Small intestine (tissue), 7 donors: ENCODE measurements at regions not wholly inside any gene's neighbourhood (a gene's known extent, or its start where the extent isn't known, plus 50 kb on each side); places are given as distances from the start of the nearest gene placed in this dataset.
"Not testable (repeated sequence)": the region's sequence is repeated elsewhere in the genome, so short reads cannot be mapped to it uniquely, and the experiment has no call there.

Experiments
- DNase-seq, 2 donors: peaks; one replicate each; pipeline versions ENCODE4 v3.0.0 to v3.0.0-alpha.2; 2013
- FAIRE-seq: peaks from 2 replicates; lab custom pipeline; 2012; peaks lifted over from hg19 to GRCh38; lab: Jason Lieb, UNC
- H3K27ac ChIP-seq, 3 donors: one replicate each; pipeline ENCODE4 v1.5.1; 2013; ENCODE audit warnings: low read length in 2 of 3, mild to moderate bottlenecking in 2 of 3, control low read depth in 1 of 3, inconsistent platforms in 1 of 3, low read depth in 1 of 3, moderate library complexity in 1 of 3
- H3K27me3 ChIP-seq, 3 donors: one replicate each; pipeline ENCODE4 v1.6.1; 2013; ENCODE audit warnings: low read length in 3 of 3, inconsistent platforms in 1 of 3; ENCODE audit not compliant: control insufficient read depth in 3 of 3, insufficient read depth in 3 of 3
- H3K36me3 ChIP-seq, 3 donors: one replicate each; pipeline ENCODE4 v1.6.1; 2013; ENCODE audit warnings: low read length in 3 of 3, inconsistent platforms in 1 of 3, low read depth in 1 of 3, mild to moderate bottlenecking in 1 of 3, moderate library complexity in 1 of 3; ENCODE audit not compliant: control insufficient read depth in 3 of 3, insufficient read depth in 2 of 3
- H3K4me1 ChIP-seq, 3 donors: one replicate each; pipeline ENCODE4 v1.6.1; 2013; ENCODE audit warnings: low read length in 2 of 3, inconsistent platforms in 1 of 3, low read depth in 1 of 3, mild to moderate bottlenecking in 1 of 3, moderate library complexity in 1 of 3; ENCODE audit not compliant: control insufficient read depth in 3 of 3, insufficient read depth in 2 of 3
- H3K4me3 ChIP-seq, 3 donors: one replicate each; pipeline ENCODE4 v1.5.1; 2013; ENCODE audit warnings: low read length in 3 of 3, control low read depth in 1 of 3, inconsistent platforms in 1 of 3, low read depth in 1 of 3, mild to moderate bottlenecking in 1 of 3, moderate library complexity in 1 of 3
- H3K9me3 ChIP-seq, 2 donors: one replicate each; pipeline ENCODE4 v1.6.1; 2013; ENCODE audit warnings: low read depth in 1 of 2, low read length in 1 of 2; ENCODE audit not compliant: control insufficient read depth in 2 of 2, insufficient read depth in 1 of 2
- WGBS, 3 donors: extraction: QIAGEN DNeasy Blood & Tissue Kit; methylation state at CpG; one replicate each; pipeline ENCODE4 v1.1.7; 2013; 5-methylcytosine and 5-hydroxymethylcytosine counted together
- donor health status: healthy with polysubstance abuse.
- donor health status: control.
- donor health status: control.
- donor health status: Bipolar disorder and iron deficiency.
- donor health status: healthy.

DNA sequence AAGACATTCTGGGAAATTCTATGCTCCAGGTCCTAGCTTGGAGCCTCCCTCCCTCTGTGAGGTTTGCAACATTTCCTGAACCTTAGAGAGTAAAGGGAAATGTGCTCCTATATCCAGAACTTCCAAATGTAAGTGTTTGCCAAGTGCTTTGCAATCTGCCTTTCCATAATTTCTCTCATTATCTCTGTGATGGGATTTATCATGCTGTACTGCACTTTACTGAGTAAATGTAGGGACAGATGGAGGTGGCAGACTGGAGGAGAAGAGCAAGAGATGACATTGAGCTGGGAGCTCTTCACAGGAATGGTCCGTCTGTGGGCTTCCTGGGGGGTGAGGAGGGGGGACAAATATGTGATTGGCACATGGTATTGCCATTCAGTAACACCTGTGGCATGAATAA, 184.3 kb downstream of the SOX4 start:
- DNase-seq = no peak
- Histone ChIP-seq H3K27me3 (no peaks in the 10 kb centered on the region), H3K9me3 (no peaks in the 10 kb centered on the region), H3K27ac (no peak overlapping the region), H3K4me3 (no peak overlapping the region), H3K36me3 (no peaks in the 10 kb centered on the region), H3K4me1 (peaks cover 0 to 7% (median 0%) of the 10 kb centered on the region in 3 donors)
- no peak for FAIRE-seq
- WGBS, 3 donors = 84 to 93% (median 87%) methylated on average over 1 of the region's 1 CpG

DNA sequence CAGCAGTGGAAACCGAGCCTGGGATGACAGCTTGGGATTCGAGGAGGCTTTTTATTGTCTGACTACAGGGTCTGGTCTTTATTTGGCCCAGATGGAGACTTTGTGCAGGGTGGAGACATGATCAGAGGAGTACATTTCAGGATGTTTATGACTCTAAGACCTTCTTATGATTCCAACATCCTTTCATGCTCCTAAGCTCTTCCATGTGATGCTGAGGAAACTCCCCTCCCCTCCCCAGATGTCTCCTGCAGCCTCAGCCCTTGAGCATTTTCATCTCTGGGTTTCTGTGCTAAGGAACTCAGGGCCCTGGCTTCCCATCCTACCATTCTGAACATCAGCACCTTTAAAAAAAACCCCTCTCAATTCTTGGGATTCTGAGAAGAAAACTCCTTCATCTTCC, 186.6 kb downstream of the SOX4 start:
- Histone ChIP-seq H3K27me3 (no peaks in the 10 kb centered on the region), H3K27ac (no peak overlapping the region), H3K4me3 (no peak overlapping the region), H3K36me3 (no peaks in the 10 kb centered on the region), H3K4me1 (no peaks in the 10 kb centered on the region), H3K9me3 (no peaks in the 10 kb centered on the region)
- WGBS, 3 donors = 45 to 78% (median 65%) methylated on average over 2 of the region's 2 CpGs
- no peak for DNase-seq
- FAIRE-seq = no peak

- Histone ChIP-seq H3K4me3 (no peak overlapping the region), H3K4me1 (no peaks in the 10 kb centered on the region), H3K27ac (no peak overlapping the region), H3K36me3 (no peaks in the 10 kb centered on the region), H3K27me3 (no peaks in the 10 kb centered on the region), H3K9me3 (no peaks in the 10 kb centered on the region)
- 73 to 89% (median 81%) methylated on average over 5 of the region's 5 CpGs for WGBS, 3 donors
- DNase-seq = no peak
- FAIRE-seq = no peak
Measured at GRCh38 chr6:21780679-21781078, 187.1 kb downstream of the SOX4 start.

- FAIRE-seq = no peak
- WGBS, 3 donors = 70 to 71% (median 71%) methylated on average over 3 of the region's 3 CpGs
- Histone ChIP-seq H3K9me3 (no peaks in the 10 kb centered on the region), H3K36me3 (no peaks in the 10 kb centered on the region), H3K4me3 (no peak overlapping the region), H3K27ac (no peak overlapping the region), H3K4me1 (no peaks in the 10 kb centered on the region), H3K27me3 (no peaks in the 10 kb centered on the region)
- no peak for DNase-seq
Measured at GRCh38 chr6:21781128-21781527, 187.6 kb downstream of the SOX4 start.

GRCh38 chr6:21785164-21785563, 191.6 kb downstream of the SOX4 start:
- Histone ChIP-seq H3K27me3 (no peaks in the 10 kb centered on the region), H3K4me1 (no peaks in the 10 kb centered on the region), H3K36me3 (no peaks in the 10 kb centered on the region), H3K9me3 (no peaks in the 10 kb centered on the region), H3K4me3 (no peak overlapping the region), H3K27ac (no peak overlapping the region)
- no peak for FAIRE-seq
- DNase-seq = no peak
- 83 to 88% (median 85%) methylated on average over 1 of the region's 1 CpG for WGBS, 3 donors

- DNase-seq = no peak
- H3K9me3 ChIP-seq = no peaks in the 10 kb centered on the region
- 80 to 86% (median 85%) methylated on average over 3 of the region's 3 CpGs for WGBS, 3 donors
- no peaks in the 10 kb centered on the region for H3K4me1 ChIP-seq
- H3K36me3 ChIP-seq = no peaks in the 10 kb centered on the region
- H3K4me3 ChIP-seq = no peak overlapping the region
- no peak overlapping the region for H3K27ac ChIP-seq
- H3K27me3 ChIP-seq = no peaks in the 10 kb centered on the region
- FAIRE-seq = no peak
Measured at GRCh38 chr6:21791056-21791455, 197.5 kb downstream of the SOX4 start.

GRCh38 chr6:21791581-21791980, 198.0 kb downstream of the SOX4 start:
- no peaks in the 10 kb centered on the region for H3K27me3 ChIP-seq
- no peaks in the 10 kb centered on the region for H3K9me3 ChIP-seq
- H3K4me1 ChIP-seq = no peaks in the 10 kb centered on the region
- no peak overlapping the region for H3K4me3 ChIP-seq
- no peaks in the 10 kb centered on the region for H3K36me3 ChIP-seq
- no peak overlapping the region for H3K27ac ChIP-seq
- WGBS, 3 donors = 82 to 91% (median 82%) methylated on average over 4 of the region's 4 CpGs
- no peak for FAIRE-seq
- DNase-seq = no peak

DNA sequence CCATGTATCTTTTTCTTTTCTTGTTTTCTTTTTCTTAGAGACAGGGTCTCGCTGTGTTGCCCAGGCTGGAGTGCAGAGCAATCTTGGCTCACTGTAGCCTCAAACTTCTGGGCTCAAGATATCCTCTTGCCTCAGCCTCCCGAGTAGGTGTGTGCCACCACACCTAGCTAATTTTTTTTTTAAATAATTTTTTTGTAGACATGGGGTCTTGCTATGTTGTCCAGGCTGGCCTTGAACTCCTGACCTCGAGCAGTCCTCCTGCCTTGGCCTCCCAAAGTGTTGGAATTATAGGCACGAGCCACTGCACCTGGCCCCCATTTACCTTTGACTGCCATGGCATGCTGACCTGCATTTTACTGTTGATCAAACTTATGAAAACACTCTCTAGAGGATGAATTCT, 198.6 kb downstream of the SOX4 start:
- Histone ChIP-seq H3K27me3 (no peaks in the 10 kb centered on the region), H3K9me3 (no peaks in the 10 kb centered on the region), H3K4me3 (no peak overlapping the region), H3K36me3 (no peaks in the 10 kb centered on the region), H3K27ac (no peak overlapping the region), H3K4me1 (no peaks in the 10 kb centered on the region)
- FAIRE-seq (no peak), DNase-seq (no peak)
- 83 to 85% (median 84%) methylated on average over 4 of the region's 4 CpGs for WGBS, 3 donors

DNA sequence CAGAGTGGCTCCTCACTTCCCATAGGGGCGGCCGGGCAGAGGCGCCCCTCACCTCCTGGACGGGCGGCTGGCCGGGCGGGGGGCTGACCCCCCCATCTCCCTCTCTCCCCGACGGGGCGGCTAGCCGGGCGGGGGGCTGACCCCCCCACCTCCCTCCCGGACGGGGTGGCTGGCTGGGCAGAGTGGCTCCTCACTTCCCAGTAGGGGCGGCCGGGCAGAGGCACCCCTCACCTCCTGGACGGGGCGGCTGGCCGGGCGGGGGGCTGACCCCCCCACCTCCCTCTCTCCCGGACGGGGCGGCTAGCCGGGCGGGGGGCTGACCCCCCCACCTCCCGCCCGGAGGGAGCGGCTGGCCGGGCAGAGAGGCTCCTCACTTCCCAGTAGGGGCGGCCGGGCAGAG, 203.4 kb downstream of the SOX4 start:
- H3K27me3 ChIP-seq, H3K27ac ChIP-seq, H3K9me3 ChIP-seq, DNase-seq, H3K4me3 ChIP-seq, H3K4me1 ChIP-seq, H3K36me3 ChIP-seq, FAIRE-seq: not testable (repeated sequence)
- 91 to 95% (median 95%) methylated on average over 16 to 31 of the region's 31 CpGs for WGBS, 3 donors
